ENCODE measurements at regions not wholly inside any gene's neighbourhood (a gene's known extent, or its start where the extent isn't known, plus 50 kb on each side); places are given as distances from the start of the nearest gene placed in this dataset.

- TF ChIP-seq ZBTB40 (IDR thresholded peaks at IDR 0.05; ENCODE audit: borderline replicate concordance), result no peak
- TF ChIP-seq, protein P1, sequence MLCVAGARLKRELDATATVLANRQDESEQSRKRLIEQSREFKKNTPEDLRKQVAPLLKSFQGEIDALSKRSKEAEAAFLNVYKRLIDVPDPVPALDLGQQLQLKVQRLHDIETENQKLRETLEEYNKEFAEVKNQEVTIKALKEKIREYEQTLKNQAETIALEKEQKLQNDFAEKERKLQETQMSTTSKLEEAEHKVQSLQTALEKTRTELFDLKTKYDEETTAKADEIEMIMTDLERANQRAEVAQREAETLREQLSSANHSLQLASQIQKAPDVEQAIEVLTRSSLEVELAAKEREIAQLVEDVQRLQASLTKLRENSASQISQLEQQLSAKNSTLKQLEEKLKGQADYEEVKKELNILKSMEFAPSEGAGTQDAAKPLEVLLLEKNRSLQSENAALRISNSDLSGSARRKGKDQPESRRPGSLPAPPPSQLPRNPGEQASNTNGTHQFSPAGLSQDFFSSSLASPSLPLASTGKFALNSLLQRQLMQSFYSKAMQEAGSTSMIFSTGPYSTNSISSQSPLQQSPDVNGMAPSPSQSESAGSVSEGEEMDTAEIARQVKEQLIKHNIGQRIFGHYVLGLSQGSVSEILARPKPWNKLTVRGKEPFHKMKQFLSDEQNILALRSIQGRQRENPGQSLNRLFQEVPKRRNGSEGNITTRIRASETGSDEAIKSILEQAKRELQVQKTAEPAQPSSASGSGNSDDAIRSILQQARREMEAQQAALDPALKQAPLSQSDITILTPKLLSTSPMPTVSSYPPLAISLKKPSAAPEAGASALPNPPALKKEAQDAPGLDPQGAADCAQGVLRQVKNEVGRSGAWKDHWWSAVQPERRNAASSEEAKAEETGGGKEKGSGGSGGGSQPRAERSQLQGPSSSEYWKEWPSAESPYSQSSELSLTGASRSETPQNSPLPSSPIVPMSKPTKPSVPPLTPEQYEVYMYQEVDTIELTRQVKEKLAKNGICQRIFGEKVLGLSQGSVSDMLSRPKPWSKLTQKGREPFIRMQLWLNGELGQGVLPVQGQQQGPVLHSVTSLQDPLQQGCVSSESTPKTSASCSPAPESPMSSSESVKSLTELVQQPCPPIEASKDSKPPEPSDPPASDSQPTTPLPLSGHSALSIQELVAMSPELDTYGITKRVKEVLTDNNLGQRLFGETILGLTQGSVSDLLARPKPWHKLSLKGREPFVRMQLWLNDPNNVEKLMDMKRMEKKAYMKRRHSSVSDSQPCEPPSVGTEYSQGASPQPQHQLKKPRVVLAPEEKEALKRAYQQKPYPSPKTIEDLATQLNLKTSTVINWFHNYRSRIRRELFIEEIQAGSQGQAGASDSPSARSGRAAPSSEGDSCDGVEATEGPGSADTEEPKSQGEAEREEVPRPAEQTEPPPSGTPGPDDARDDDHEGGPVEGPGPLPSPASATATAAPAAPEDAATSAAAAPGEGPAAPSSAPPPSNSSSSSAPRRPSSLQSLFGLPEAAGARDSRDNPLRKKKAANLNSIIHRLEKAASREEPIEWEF (IDR thresholded peaks at IDR 0.05; ENCODE audit: insufficient replicate concordance, low read depth, low read length), result no peak
- TF ChIP-seq LARP7 (IDR thresholded peaks at IDR 0.05), result no peak
- TF ChIP-seq ZBED1 (IDR thresholded peaks at IDR 0.05; ENCODE audit: borderline replicate concordance), result no peak
- no peak for TF ChIP-seq NR2F1 (conservative IDR thresholded peaks at IDR 0.05)
- TF ChIP-seq SMARCA5 (IDR thresholded peaks at IDR 0.05), result no peak
- peak; percentile 76 for TF ChIP-seq RAD21 (IDR thresholded peaks at IDR 0.05; ENCODE audit: insufficient read depth, low read depth, low read length)
- TF ChIP-seq ASH2L (IDR thresholded peaks at IDR 0.05; ENCODE audit: borderline replicate concordance, low read depth), result no peak
- no peak for TF ChIP-seq GABPA (IDR thresholded peaks at IDR 0.05; ENCODE audit: low read depth)
- TF ChIP-seq RELA (IDR thresholded peaks at IDR 0.05; ENCODE audit: borderline replicate concordance, partially characterized antibody), result no peak
Measured at GRCh38 chr3:161560008-161560637, 63.5 kb downstream of the OTOL1 start (continued).
